NB4 (cell line): ENCODE measurements at regions not wholly inside any gene's neighbourhood (a gene's known extent, or its start where the extent isn't known, plus 50 kb on each side); places are given as distances from the start of the nearest gene placed in this dataset.

Source experiments
- POLR2A ChIP-seq: IDR thresholded peaks from 2 replicates; pipeline ENCODE4 v1.6.1; 2011; ENCODE audit warnings: mild to moderate bottlenecking; ENCODE audit not compliant: insufficient read length; ENCODE audit errors: extremely low read depth
- TF ChIP-seq, protein P1 (sequence below): IDR thresholded peaks from one replicate; pipeline ENCODE4 v1.5.1; 2012; ENCODE audit warnings: low read depth, low read length

DNA sequence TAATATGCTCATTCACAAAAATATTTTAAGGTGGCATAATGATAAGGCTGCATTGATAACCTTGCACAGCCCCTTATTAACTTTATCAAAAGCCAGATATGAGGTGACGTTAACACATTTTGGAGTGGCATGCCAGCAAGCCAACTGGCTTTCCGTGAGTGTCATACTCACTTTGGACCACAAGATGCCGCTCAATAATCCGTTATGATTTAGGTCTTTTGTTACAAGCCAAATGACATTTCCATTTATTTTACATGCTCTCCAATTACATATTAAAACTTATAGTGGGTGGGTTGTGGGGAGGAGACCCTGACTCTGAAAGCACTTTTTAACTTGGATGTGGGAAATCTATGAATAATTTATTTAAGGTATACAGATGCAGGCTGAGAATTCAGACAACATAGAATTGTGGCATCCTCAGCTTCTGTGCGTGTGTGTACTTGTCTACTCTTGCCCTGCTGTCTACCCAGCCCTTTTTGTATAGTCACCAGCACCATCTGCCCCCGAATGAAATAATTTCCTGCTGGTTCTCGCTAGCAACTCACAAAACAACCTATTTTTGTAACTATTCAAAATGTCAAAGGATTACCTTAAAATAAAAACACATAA, 305.1 kb downstream of the PSAT1 start:
- TF ChIP-seq, protein P1, sequence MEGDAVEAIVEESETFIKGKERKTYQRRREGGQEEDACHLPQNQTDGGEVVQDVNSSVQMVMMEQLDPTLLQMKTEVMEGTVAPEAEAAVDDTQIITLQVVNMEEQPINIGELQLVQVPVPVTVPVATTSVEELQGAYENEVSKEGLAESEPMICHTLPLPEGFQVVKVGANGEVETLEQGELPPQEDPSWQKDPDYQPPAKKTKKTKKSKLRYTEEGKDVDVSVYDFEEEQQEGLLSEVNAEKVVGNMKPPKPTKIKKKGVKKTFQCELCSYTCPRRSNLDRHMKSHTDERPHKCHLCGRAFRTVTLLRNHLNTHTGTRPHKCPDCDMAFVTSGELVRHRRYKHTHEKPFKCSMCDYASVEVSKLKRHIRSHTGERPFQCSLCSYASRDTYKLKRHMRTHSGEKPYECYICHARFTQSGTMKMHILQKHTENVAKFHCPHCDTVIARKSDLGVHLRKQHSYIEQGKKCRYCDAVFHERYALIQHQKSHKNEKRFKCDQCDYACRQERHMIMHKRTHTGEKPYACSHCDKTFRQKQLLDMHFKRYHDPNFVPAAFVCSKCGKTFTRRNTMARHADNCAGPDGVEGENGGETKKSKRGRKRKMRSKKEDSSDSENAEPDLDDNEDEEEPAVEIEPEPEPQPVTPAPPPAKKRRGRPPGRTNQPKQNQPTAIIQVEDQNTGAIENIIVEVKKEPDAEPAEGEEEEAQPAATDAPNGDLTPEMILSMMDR, result peak; percentile 66
- no peak for TF ChIP-seq POLR2A
